SU-DHL-6 (cell line): ENCODE measurements at regions not wholly inside any gene's neighbourhood (a gene's known extent, or its start where the extent isn't known, plus 50 kb on each side); places are given as distances from the start of the nearest gene placed in this dataset.

Source experiments
- CTCF ChIP-seq: fragments of 200-600 bp; sonication (generic); IDR thresholded peaks from one replicate; pipeline ENCODE4 v1.5.1; 2017; ENCODE audit warnings: antibody characterized with exemption, mild to moderate bottlenecking, low read length, moderate library complexity; ENCODE audit not compliant: insufficient read depth, poor library complexity, severe bottlenecking
- EZH2phosphoT487 ChIP-seq: fragments of 200-600 bp; sonication (generic), shearing (Covaris generic); conservative IDR thresholded peaks from 2 replicates; pipeline ENCODE4 v1.6.1; 2018; ENCODE audit warnings: mild to moderate bottlenecking, antibody characterized with exemption, low read length, moderate library complexity, mixed read lengths

DNA sequence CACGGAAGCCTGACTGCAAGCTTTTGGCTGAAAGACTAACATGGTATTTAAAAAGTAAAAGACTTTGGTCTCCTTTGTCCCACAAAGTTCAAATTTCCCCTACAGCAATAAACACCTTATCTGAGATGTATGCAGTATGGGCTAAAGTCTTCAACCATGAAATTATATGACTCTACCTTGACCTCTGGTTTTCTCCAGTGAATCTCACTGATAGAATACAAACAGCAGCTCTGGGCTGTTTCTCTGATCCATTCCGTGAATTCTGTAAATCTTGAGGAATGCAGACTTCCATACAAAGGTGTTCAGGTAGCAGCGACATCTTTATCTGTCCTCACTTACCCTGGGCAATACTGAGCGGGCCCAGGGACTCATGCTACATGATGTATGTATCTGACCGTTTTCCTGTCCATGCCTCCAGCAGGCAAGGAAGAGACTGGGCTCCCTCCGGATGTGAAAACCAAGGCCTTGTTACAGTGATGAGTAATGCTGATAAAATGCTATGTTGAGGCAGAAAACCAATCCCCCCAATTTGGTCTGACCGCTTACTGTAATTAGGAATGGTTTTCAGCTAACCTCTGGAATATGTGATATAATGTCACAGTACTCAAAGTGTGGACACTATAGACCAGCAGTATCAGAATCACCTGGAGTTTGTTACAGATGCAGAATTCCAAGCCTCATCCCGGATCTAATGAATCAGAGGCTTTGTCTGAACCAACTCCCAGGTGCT, 589.8 kb downstream of the HS3ST4 start:
- TF ChIP-seq CTCF, result no peak
- no peak for TF ChIP-seq EZH2phosphoT487
